Central memory CD8-positive, alpha-beta T cell (primary cell): ENCODE measurements at regions not wholly inside any gene's neighbourhood (a gene's known extent, or its start where the extent isn't known, plus 50 kb on each side); places are given as distances from the start of the nearest gene placed in this dataset.

Experiments
- ATAC-seq: fragments of 150-1000 bp; cut with Tn5 transposase; replicated peaks from 2 replicates; pipeline ENCODE4 v1.10.0; 2022; ENCODE audit warnings: mild to moderate bottlenecking, moderate FRiP score, moderate number of reproducible peaks; ENCODE audit not compliant: poor library complexity, severe bottlenecking; ENCODE audit errors: extremely low read depth
- DNase-seq, 2 donors: peaks; one replicate each; pipeline ENCODE4 v3.0.0; 2021; ENCODE audit warnings: low spot score in 2 of 2
- H3K27ac Mint-ChIP-seq: one replicate; pipeline ENCODE4 v1.8.0; 2022; ENCODE audit warnings: low read depth, mild to moderate bottlenecking, moderate library complexity, mixed read lengths
- H3K27me3 Mint-ChIP-seq: one replicate; pipeline ENCODE4 v1.8.0; 2022; ENCODE audit warnings: mixed read lengths
- H3K36me3 Mint-ChIP-seq: one replicate; pipeline ENCODE4 v1.8.0; 2022; ENCODE audit warnings: mild to moderate bottlenecking, moderate library complexity, mixed read lengths; ENCODE audit not compliant: insufficient read depth
- H3K4me1 Mint-ChIP-seq: one replicate; pipeline ENCODE4 v1.8.0; 2022; ENCODE audit warnings: mixed read lengths
- H3K4me3 Mint-ChIP-seq: one replicate; pipeline ENCODE4 v1.8.0; 2022; ENCODE audit warnings: mild to moderate bottlenecking, moderate library complexity, mixed read lengths
- H3K9me3 Mint-ChIP-seq: one replicate; pipeline ENCODE4 v1.8.0; 2022; ENCODE audit warnings: mixed read lengths

DNA sequence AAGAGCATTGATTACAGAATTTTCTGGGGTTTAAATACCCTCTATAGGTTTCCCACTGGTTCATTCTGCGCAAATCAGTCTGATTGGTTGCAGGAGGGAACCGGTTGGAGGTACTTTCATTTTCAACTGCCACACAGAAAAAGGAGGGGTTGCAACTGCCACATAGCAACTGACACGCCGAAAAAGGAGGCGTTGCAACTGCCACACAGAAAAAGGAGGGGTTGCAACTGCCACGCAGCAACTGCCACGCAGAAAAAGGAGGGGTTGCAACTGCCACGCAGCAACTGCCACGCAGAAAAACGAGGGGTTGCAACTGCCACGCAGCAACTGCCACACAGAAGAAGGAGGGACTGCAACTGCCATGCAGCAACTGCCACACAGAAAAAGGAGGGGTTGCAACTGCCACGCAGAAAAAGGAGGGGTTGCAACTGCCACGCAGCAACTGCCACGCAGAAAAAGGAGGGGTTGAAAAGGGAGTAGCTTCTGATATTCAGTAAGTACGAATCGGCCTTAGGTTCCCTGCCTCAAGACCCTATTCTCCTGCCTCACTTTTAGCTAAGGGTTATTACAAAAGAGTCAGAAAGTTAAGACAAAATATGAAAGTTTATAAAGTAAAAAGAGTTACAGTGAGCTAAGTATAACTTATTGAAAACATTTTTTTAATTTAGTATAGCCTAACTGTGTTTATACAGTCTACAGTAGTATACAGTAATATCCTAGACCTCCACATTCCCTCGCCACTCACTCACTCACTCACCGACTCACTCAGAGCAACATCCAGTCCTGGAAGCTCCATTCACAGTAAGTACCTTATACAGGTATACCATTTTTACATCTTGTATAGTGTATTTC lies 431.8 kb downstream of the KCTD8 start:
- no peaks in the 10 kb centered on the region for H3K36me3 Mint-ChIP-seq
- H3K27ac Mint-ChIP-seq: no peak overlapping the region
- H3K9me3 Mint-ChIP-seq: peaks cover 17% of the 10 kb centered on the region
- H3K4me3 Mint-ChIP-seq: no peak overlapping the region
- H3K27me3 Mint-ChIP-seq: no peaks in the 10 kb centered on the region
- ATAC-seq (no peak), DNase-seq (no peak)
- no peaks in the 10 kb centered on the region for H3K4me1 Mint-ChIP-seq

DNA sequence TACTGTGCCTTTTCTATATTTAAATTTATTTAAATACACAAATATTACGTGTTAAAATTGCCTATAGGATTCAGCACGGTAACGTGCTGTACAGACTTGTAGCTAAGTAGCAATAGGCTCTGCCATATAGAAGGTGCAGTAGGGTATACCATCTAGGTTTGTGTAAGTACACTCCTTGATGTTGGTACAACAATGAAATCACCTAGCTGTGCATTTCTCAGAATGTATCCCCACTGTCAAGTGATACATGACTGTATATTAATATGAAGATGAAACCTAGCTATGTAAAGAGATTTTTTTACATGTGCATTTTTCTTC lies 431.2 kb downstream of the KCTD8 start:
- Mint-ChIP-seq H3K27me3 (no peaks in the 10 kb centered on the region), H3K4me1 (no peaks in the 10 kb centered on the region), H3K27ac (no peak overlapping the region), H3K36me3 (no peaks in the 10 kb centered on the region), H3K4me3 (no peak overlapping the region), H3K9me3 (peaks cover 17% of the 10 kb centered on the region)
- ATAC-seq (no peak), DNase-seq (no peak)

DNA sequence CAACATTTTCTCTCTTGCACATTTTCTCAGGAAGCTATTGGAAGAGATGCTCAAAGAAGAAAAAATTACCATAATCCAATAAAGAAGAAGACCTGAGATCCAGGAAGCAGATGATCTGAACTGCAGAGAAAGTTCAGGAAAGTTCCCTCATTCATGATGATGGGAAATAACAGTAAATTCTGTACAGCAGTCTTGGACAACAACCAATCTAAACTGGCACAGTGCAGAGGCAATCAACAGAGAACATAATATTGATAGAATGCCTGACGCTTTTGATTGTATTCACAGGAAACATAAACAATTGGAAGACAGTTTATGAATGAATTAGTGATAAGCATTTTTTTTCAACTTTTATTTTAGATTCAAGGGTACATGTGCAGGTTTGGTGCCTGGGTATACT lies 428.9 kb downstream of the KCTD8 start:
- no peak overlapping the region for H3K27ac Mint-ChIP-seq

DNA sequence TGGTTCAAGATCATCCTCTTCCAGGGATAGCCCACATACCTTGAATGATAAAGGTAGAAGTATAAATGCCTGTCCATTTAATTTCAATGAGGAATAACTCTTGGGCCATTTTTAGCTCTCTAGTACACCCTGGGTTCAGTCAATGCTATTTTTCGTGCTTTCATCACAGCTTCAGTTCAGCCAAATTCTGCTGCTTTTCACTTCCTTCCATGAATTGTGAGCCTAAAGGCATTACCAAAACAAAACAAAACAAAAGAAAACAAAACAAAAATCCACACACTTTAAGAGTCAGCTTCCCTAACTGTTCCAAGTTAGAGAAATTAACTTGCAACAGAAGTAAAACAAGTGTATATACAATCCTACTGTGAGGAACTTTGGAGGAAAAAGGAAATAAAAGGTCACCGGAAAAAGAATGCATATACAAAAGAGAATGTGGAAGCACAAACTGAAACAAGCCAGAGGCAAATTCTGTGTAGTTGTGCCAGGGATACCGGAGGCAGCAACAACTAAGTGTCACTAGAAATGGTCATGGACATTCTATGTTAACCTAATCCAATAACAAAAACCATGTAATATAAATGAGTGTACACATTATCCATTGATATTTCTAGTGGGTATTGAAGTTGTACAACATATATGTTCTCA lies 423.1 kb downstream of the KCTD8 start:
- Mint-ChIP-seq H3K4me3 (no peak overlapping the region), H3K27ac (no peak overlapping the region), H3K27me3 (no peaks in the 10 kb centered on the region), H3K4me1 (no peaks in the 10 kb centered on the region), H3K9me3 (peaks cover 11% of the 10 kb centered on the region), H3K36me3 (peaks cover 1% of the 10 kb centered on the region)
- no peak for DNase-seq
- no peak for ATAC-seq

More for the DNA sequence above, 428.9 kb downstream of the KCTD8 start:
- Mint-ChIP-seq H3K36me3 (no peaks in the 10 kb centered on the region), H3K27me3 (no peaks in the 10 kb centered on the region), H3K4me1 (no peaks in the 10 kb centered on the region), H3K9me3 (peaks cover 15% of the 10 kb centered on the region), H3K4me3 (no peak overlapping the region)
- no peak for DNase-seq
- ATAC-seq: no peak

DNA sequence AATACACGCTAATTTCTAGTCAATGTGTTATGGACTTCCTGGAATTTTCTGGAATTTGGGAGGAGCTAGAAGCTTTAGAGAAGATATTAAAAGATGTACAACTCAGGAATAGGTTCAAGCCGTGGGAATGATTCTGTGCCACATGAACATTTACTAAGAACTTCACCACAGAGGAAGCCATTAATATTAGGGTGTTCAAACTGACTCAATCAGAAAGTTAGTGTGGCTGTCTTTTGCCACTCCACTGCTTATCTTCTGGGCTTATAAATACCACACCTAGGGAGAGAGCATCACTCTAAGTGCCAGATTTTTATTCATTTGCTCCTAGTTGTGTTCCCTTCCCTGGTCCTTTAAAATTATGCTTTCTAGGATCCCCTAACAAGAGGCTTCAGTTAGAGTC lies 409.8 kb downstream of the KCTD8 start:
- H3K27ac Mint-ChIP-seq: no peak overlapping the region
- ATAC-seq (no peak), DNase-seq (no peak)
- H3K9me3 Mint-ChIP-seq: peaks cover 22% of the 10 kb centered on the region
- no peaks in the 10 kb centered on the region for H3K4me1 Mint-ChIP-seq
- H3K36me3 Mint-ChIP-seq: no peaks in the 10 kb centered on the region
- no peak overlapping the region for H3K4me3 Mint-ChIP-seq
- H3K27me3 Mint-ChIP-seq: no peaks in the 10 kb centered on the region

DNA sequence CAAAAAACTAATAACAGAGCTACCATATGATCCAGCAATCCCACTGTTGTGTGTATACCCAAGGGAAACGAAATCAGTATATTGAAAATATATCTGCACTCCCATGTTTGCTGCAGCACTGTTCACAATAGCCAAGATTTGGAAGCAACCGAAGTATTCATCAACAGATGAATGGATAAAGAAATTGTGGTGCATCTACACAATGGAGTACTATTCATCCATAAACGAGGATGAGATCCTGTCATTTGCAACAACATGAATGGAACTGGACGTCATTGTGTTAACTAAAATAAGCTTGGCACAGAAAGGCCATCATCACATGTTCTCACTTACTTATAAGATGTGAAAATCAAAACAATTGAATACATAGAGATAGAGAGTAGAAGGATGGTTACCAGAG lies 402.1 kb downstream of the KCTD8 start:
- Mint-ChIP-seq H3K36me3 (no peaks in the 10 kb centered on the region), H3K4me1 (no peaks in the 10 kb centered on the region), H3K9me3 (peaks cover 29% of the 10 kb centered on the region), H3K27ac (no peak overlapping the region), H3K27me3 (no peaks in the 10 kb centered on the region), H3K4me3 (no peak overlapping the region)
- no peak for ATAC-seq
- DNase-seq: no peak

DNA sequence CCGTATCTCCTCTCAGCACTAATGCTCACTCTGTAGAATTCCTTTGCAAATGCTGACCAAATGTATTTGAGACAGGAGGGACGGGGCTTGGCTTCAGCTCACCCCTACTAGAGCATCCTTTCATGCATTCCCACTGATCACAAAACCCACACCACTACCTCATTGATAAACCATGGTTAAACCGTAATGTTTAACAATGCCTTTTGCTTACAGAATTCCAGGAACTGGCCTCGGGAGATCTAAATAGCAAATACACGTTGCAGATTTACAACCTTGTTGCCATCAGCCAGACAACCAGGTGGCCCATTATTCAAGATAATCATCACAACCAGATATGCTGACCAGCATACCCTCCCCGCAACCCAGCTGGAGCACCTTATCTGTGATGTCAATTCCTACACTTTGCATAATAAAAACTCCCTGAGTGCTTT lies 391.9 kb downstream of the KCTD8 start:
- Mint-ChIP-seq H3K27ac (no peak overlapping the region), H3K4me1 (no peaks in the 10 kb centered on the region), H3K27me3 (no peaks in the 10 kb centered on the region), H3K4me3 (no peak overlapping the region), H3K9me3 (peaks cover 12% of the 10 kb centered on the region), H3K36me3 (no peaks in the 10 kb centered on the region)
- ATAC-seq (no peak), DNase-seq (no peak)

DNA sequence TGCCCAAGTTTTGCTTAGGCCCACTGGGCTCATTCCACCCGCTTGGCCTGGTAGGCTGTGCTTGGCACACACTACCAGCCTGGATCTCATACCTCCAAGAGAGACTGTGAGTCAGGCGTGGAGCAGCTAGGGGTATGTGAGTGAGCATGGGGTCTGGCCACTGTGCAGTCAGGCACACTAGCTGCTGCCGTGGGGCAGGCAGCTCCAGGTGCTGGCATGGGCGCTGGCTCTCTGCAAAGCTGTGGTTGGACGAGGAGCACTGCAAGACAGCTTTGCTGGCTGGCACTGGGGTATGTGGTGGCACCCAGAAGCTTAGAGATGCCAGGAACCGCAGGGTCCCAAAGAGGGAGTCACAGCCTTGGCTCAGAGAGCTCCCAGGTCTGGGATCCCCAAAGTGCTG lies 377.8 kb downstream of the KCTD8 start:
- Mint-ChIP-seq H3K4me3 (no peak overlapping the region), H3K27me3 (no peaks in the 10 kb centered on the region), H3K27ac (no peak overlapping the region), H3K36me3 (peaks cover 2% of the 10 kb centered on the region), H3K4me1 (no peaks in the 10 kb centered on the region), H3K9me3 (peaks cover 9% of the 10 kb centered on the region)
- no peak for DNase-seq
- ATAC-seq: no peak

DNA sequence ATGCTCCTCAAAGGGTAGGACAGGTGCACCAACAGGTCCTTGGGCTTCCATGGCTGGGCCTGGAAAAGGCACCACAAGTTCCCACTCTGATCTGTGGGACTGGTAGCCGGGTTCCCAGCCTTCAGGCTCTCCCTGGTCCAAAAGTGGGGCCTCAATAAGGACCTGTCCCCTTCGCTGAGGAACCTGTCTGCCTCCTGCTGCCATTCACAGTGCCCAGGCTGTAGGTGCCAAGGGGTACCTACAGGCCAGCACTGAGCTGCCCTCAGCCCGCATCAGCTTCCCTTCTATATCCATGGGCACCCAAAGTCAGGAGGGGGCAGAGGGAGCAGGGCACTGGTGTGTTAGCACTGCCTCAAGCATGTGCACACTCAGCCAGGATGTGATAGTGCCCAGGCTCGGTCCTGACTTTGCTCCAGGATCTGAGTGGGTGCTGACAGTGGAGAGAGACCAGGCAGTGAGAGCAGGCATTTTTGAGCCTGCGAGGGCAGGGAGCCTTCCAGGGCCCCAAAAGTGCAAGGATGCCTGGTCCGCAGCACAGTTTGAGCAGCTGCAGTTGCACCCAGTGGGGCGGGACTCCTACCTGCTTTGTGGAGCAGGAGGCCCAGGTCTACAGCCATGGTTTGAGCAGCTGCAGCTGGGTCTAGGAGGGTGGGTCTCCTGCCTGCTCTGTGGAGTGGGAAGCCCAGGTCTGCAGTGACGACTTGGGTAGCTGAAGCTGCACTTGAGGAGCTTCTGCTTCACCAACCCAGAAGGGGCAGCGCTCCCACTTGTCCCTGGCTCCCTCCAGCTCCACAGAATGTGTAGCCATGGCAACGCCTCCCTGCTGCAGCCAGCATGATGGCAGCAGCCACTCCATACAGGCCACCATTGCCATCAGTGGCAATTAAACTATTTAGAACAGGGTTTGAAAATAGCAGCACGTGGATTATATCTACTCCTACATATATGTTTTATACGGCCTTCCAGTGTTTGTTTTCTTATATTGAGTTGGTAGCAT lies 376.4 kb downstream of the KCTD8 start:
- H3K27me3 Mint-ChIP-seq: no peaks in the 10 kb centered on the region
- DNase-seq (no peak), ATAC-seq (no peak)

DNA sequence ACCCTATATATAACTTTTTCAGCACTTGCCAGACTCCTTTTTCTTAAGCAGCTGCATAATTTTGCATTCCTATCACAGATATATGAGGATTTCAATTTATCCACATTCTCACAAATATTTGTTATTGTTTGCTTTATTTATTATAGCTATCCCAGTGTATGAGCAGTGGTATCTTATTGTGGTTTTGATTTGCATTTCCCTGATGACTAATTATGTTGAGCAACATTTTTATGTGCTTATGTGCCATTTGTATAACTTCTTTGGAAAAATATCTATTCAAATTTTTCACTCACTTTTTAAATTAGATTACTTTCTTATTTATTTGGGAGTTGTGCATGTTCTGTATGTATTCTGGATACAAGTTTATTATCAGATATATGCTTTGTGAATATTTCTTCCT lies 361.9 kb downstream of the KCTD8 start:
- ATAC-seq (no peak), DNase-seq (no peak)
- H3K36me3 Mint-ChIP-seq: no peaks in the 10 kb centered on the region
- H3K4me1 Mint-ChIP-seq: no peaks in the 10 kb centered on the region
- no peak overlapping the region for H3K4me3 Mint-ChIP-seq
- peaks cover 16% of the 10 kb centered on the region for H3K9me3 Mint-ChIP-seq
- H3K27ac Mint-ChIP-seq: no peak overlapping the region
- no peaks in the 10 kb centered on the region for H3K27me3 Mint-ChIP-seq

More for the DNA sequence above, 376.4 kb downstream of the KCTD8 start:
- Mint-ChIP-seq H3K4me3 (no peak overlapping the region), H3K4me1 (no peaks in the 10 kb centered on the region), H3K27ac (no peak overlapping the region), H3K36me3 (peaks cover 2% of the 10 kb centered on the region), H3K9me3 (peaks cover 9% of the 10 kb centered on the region)

DNA sequence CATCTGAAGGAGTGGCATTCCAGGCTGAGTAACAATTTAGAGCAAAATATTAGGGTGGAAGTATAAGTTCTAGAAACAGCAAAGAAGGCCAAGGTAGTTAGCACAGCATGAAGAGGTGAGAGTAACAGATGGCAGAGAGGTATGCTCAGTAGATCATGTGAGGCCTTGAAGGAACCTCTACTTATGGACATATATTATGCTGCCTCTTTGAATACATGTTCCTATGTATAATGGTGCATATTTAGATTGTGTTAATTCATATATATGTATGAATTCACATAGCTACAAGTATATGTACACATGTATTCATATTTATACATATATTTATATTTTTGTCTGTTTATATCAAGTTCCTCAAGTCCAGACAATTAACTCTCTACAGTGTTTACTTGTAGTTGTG lies 355.2 kb downstream of the KCTD8 start:
- Mint-ChIP-seq H3K4me3 (no peak overlapping the region), H3K27ac (no peak overlapping the region), H3K9me3 (peaks cover 10% of the 10 kb centered on the region), H3K27me3 (no peaks in the 10 kb centered on the region), H3K36me3 (no peaks in the 10 kb centered on the region), H3K4me1 (no peaks in the 10 kb centered on the region)
- no peak for ATAC-seq
- no peak for DNase-seq

DNA sequence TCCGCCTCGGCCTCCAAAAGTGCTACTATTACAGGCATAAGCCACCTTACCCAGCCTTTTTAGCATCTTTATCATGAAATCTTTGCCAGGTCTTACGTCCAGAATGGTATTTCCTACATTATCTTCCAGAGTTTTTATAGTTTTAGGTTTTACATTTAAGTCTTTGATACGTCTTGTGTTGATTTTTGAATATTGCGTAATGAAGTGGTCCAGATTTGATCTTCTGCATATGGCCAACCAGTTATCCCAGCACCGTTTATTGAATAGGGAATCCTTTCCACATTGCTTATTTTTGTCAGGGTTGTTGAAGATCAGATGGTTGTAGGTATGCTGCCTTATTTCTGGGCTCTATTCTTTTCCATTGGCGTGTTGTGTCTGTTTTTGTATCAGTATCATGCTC lies 349.6 kb downstream of the KCTD8 start:
- no peak overlapping the region for H3K4me3 Mint-ChIP-seq
- DNase-seq: no peak
- H3K9me3 Mint-ChIP-seq: peaks cover 23% of the 10 kb centered on the region
- ATAC-seq: no peak
- no peaks in the 10 kb centered on the region for H3K27me3 Mint-ChIP-seq
- H3K36me3 Mint-ChIP-seq: no peaks in the 10 kb centered on the region
- H3K27ac Mint-ChIP-seq: no peak overlapping the region
- no peaks in the 10 kb centered on the region for H3K4me1 Mint-ChIP-seq
